ENCODE measurements at regions not wholly inside any gene's neighbourhood (a gene's known extent, or its start where the extent isn't known, plus 50 kb on each side); places are given as distances from the start of the nearest gene placed in this dataset.

DNA sequence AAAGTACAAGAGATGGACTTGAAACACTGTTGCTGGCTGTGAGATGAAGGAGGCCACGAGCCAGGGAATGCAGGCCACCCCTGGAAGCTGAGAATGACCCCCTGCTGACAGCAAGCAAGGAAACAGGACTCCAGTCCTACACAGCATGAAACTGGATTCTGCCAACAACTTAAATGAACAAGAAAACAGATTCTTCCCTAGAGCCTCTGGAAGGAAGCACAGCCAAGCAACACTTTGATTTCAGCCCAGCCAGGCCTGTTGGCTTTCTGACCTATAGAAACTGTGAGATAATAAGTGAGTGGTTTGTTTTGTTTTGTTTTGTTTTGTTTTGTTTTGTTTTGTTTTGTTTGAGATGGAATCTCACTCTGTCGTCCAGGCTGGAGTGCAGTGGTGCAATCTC, 105.3 kb upstream of the CACNA1A start:
- POLR2A ChIA-PET (ENCODE audit: low non-redundant PET) = no interaction called here
- H3K27ac ChIP-seq = no peak overlapping the region
- CTCF ChIA-PET = interaction anchor here (0.7 to 1.4 kb wide), 2 partner anchors 110 to 394 kb away, joined by 3 to 5 read pairs; no protein-coding TSS in a partner anchor
- DNase-seq (ENCODE audit: low spot score) = no peak
- TF ChIP-seq, protein P1, sequence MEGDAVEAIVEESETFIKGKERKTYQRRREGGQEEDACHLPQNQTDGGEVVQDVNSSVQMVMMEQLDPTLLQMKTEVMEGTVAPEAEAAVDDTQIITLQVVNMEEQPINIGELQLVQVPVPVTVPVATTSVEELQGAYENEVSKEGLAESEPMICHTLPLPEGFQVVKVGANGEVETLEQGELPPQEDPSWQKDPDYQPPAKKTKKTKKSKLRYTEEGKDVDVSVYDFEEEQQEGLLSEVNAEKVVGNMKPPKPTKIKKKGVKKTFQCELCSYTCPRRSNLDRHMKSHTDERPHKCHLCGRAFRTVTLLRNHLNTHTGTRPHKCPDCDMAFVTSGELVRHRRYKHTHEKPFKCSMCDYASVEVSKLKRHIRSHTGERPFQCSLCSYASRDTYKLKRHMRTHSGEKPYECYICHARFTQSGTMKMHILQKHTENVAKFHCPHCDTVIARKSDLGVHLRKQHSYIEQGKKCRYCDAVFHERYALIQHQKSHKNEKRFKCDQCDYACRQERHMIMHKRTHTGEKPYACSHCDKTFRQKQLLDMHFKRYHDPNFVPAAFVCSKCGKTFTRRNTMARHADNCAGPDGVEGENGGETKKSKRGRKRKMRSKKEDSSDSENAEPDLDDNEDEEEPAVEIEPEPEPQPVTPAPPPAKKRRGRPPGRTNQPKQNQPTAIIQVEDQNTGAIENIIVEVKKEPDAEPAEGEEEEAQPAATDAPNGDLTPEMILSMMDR (conservative IDR thresholded peaks at IDR 0.05; ENCODE audit: low read depth) = no peak

DNA sequence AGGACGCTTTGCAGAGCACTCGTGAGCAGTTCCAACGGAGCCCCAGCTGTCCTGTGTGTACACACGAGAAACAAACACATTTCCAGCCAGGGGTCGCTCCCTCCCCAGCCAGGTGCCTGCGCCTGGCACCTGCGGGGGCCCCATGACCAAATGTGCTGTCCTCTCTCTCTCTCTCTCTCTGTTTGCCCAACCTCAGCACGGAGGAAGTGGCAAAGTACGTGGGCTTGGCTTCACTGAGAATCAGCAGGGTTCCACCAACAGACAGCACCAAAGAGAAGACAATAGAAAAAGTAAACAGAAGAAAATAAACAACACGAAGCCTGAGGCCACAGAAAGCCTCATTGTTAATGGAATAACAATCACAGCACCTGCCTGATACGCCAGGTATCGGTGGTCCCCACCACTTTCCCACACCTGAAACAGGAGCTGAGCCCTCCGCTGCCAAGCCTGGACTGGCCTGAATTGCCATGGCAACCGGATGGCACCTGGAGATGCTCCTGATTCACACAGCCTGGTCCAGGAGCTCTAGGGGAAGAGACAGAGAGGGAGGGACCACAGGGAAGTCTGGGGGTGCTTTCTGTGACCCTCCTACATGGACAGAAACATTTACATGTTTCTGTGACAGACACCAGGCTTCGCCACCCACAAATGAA, 103.9 kb upstream of the CACNA1A start:
- H3K27ac ChIP-seq = no peak overlapping the region
- DNase-seq (ENCODE audit: low spot score) = no peak
- TF ChIP-seq, protein P1 (conservative IDR thresholded peaks at IDR 0.05; ENCODE audit: low read depth) = no peak
- CTCF ChIA-PET = interaction anchor here (1.0 to 1.4 kb wide), 3 partner anchors 20 to 122 kb away, joined by 3 to 5 read pairs (median 5); no protein-coding TSS in a partner anchor
- POLR2A ChIA-PET (ENCODE audit: low non-redundant PET) = no interaction called here

DNA sequence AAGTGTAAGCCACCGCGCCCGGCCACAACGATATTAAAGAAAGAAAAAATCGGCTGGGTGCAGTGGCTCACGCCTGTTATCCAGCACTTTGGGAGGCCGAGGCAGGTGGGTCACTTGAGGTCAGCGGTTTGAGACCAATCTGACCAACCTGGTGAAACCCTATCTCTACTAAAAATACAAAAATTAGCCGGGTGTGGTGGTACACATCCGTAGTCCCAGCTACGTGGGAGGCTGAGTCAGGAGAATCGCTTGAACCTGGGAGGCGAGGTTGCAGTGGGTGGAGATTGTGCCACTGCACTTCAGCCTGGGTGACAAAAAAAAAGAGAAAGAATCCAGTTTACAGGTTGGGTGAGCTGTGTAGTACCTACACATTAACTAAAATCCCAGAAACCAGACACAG, 99.9 kb upstream of the CACNA1A start:
- ChIA-PET CTCF (no interaction called here), POLR2A (ENCODE audit: low non-redundant PET) (no interaction called here)
- TF ChIP-seq, protein P1 (conservative IDR thresholded peaks at IDR 0.05; ENCODE audit: low read depth) = no peak
- H3K27ac ChIP-seq = no peak overlapping the region
- no peak for DNase-seq (ENCODE audit: low spot score)

DNA sequence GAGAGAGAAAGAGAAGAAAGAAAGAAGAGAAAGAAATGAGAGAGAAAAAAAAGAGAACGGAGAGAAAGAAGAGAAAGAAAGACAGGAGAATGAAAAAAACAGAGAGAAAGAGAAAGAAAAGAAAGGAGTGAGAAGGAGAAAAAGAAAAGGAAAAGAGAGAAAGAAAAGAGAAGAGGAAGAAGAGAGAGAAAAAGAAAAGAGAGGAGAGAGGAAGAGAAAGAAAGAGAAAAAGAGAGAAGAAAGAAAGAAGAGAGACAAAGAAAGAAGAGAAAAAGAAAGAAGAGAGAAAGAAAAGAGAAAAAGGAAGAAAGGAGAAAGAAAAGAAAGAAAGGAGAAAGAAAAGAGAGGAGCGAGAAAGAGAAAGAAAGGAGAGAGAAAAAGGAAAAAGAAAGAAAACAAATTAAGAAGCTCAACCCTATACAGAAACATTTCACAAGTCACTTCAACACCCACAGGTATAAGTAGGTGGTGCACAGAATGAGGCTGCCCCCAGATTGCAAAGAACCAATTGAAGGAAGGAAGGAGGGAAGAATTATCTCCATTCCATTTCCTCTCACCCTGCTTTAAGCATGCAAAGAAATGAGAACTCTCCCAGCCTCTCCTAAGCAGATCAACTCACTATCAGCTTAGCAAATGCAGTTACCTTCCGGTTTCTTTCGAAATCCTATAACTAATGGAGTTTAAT, 98.8 kb upstream of the CACNA1A start:
- no peak for DNase-seq (ENCODE audit: low spot score)
- no peak overlapping the region for H3K27ac ChIP-seq
- TF ChIP-seq, protein P1 (conservative IDR thresholded peaks at IDR 0.05; ENCODE audit: low read depth) = no peak
- ChIA-PET POLR2A (ENCODE audit: low non-redundant PET) (interaction anchor here (0.6 kb wide), 1 partner anchor 235 kb away, joined by 3 read pairs; no protein-coding TSS in a partner anchor), CTCF (interaction anchor here (0.6 kb wide), 2 partner anchors 114 to 116 kb away, joined by 4 read pairs; no protein-coding TSS in a partner anchor)

DNA sequence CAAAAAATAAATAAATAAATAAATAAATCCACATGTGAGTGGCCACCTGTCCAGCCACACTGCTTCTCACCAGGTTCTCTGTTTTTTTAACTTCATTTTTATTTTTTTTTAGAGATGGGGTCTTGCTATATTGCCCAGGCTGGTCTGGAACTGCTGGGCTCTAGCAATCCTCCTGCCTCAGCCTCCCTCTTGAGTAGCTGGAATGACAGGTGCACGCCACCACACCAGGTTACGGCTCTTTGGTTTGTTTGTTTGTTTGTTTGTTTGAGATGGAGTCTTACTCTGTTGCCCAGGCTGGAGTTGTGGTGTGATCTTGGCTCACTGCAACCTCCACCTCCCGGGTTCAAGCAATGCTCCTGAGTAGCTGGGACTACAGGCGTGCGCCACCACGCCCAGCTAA, 94.5 kb upstream of the CACNA1A start:
- ChIA-PET POLR2A (ENCODE audit: low non-redundant PET) (no interaction called here), CTCF (interaction anchor here (1.1 to 1.2 kb wide), 2 partner anchors 121 to 198 kb away, joined by 3 to 5 read pairs; no protein-coding TSS in a partner anchor)
- no peak overlapping the region for H3K27ac ChIP-seq
- DNase-seq (ENCODE audit: low spot score) = no peak
- TF ChIP-seq, protein P1 (conservative IDR thresholded peaks at IDR 0.05; ENCODE audit: low read depth) = no peak

DNA sequence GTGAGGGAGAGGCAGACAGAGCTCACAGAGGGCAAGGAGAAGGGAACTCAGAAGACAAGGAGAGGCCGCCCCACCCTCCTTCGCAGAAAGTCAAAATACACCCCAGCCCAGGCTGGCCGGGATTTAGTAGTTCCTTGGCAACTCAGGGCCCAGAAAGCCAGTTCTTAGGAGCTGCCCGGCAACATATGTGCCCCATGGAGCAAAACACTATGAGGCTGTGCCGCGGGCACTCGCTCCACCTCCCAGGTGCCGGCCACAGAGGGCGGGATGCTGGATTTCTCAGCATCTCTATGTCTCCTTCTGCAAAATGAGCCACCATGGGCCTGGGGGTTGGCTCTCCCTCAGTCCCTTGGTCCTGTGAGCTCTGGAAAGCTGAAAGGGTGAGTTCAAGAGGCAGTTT, 93.8 kb upstream of the CACNA1A start:
- H3K27ac ChIP-seq = no peak overlapping the region
- ChIA-PET CTCF (interaction anchor here (1.1 to 1.2 kb wide), 2 partner anchors 121 to 199 kb away, joined by 3 to 5 read pairs; no protein-coding TSS in a partner anchor), POLR2A (ENCODE audit: low non-redundant PET) (no interaction called here)
- TF ChIP-seq, protein P1 (conservative IDR thresholded peaks at IDR 0.05; ENCODE audit: low read depth) = no peak
- no peak for DNase-seq (ENCODE audit: low spot score)

Measured in RWPE1 (cell line).